ENCODE measurements at regions not wholly inside any gene's neighbourhood (a gene's known extent, or its start where the extent isn't known, plus 50 kb on each side); places are given as distances from the start of the nearest gene placed in this dataset.

DNA sequence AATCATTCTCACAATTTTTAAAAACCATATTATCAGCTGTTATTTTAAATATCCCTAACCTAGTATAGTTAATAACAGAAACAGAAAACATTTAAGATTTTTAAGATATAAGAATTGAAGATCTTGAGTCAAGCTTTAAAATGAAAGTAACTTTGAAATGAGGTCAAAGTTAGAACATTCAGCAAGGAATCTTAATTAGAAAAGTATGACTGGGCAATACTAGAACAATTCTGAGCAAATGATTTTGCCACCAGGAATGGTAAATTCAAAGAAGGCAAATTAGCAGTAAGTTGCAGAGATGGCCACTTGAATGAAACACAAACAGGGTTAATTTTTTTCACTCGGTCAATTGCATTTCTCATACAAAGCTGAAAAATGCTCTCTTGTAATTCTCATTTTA lies 117.9 kb downstream of the NXNL2 start:
- H3K27me3 ChIP-seq (ENCODE audit: control insufficient read depth, insufficient read depth, low read length), result no peaks in the 10 kb centered on the region
- H3K4me3 ChIP-seq (ENCODE audit: low read depth, low read length), result no peak overlapping the region
- DNase-seq (ENCODE audit: low read depth), result no peak
- no peaks in the 10 kb centered on the region for H3K36me3 ChIP-seq (ENCODE audit: control insufficient read depth, insufficient read depth, low read length)
- TF ChIP-seq, protein P1, sequence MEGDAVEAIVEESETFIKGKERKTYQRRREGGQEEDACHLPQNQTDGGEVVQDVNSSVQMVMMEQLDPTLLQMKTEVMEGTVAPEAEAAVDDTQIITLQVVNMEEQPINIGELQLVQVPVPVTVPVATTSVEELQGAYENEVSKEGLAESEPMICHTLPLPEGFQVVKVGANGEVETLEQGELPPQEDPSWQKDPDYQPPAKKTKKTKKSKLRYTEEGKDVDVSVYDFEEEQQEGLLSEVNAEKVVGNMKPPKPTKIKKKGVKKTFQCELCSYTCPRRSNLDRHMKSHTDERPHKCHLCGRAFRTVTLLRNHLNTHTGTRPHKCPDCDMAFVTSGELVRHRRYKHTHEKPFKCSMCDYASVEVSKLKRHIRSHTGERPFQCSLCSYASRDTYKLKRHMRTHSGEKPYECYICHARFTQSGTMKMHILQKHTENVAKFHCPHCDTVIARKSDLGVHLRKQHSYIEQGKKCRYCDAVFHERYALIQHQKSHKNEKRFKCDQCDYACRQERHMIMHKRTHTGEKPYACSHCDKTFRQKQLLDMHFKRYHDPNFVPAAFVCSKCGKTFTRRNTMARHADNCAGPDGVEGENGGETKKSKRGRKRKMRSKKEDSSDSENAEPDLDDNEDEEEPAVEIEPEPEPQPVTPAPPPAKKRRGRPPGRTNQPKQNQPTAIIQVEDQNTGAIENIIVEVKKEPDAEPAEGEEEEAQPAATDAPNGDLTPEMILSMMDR (IDR thresholded peaks at IDR 0.05; ENCODE audit: insufficient read depth, low read length, poor library complexity, severe bottlenecking), result no peak

DNA sequence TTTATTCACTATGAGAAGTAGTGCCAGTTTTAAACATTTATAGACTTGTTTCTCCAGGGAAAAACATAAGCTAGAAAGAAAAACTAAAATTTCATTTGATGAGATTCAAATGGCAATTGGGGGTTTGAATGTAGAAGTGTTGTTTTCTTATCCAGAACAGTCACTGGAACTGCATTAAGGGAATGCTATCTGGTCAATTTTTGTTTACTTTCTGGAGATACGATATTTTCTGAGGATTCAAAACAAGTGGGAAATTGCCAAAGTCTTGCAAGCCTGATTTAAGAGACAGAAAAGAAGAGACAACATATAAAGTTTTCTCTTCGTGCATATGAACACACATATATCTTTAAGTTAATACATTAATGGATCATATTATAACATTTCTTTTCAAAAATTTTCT lies 118.4 kb downstream of the NXNL2 start:
- DNase-seq (ENCODE audit: low read depth), result no peak
- Histone ChIP-seq H3K36me3 (ENCODE audit: control insufficient read depth, insufficient read depth, low read length) (no peaks in the 10 kb centered on the region), H3K27me3 (ENCODE audit: control insufficient read depth, insufficient read depth, low read length) (no peaks in the 10 kb centered on the region), H3K4me3 (ENCODE audit: low read depth, low read length) (no peak overlapping the region)
- TF ChIP-seq, protein P1 (IDR thresholded peaks at IDR 0.05; ENCODE audit: insufficient read depth, low read length, poor library complexity, severe bottlenecking), result no peak

DNA sequence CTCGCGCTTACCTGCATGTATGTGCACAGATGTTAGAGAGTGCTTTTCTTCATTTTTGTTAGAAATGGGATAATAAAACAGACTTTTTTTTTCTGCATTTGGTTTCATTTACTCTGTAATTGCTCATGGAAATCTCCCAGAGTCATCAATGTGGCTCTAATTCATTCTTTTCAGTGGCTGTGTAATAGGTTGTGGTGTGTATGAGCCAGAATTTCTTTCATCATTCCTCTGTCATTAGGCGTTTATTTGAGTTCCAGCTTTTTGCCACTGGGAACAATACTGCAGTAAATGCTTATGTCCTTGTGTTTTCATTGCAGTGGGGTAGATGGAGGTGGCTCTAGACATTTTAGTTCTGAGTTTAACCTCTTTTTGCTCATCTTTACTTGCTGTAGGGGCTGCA lies 118.9 kb downstream of the NXNL2 start:
- no peaks in the 10 kb centered on the region for H3K27me3 ChIP-seq (ENCODE audit: control insufficient read depth, insufficient read depth, low read length)
- no peak overlapping the region for H3K4me3 ChIP-seq (ENCODE audit: low read depth, low read length)
- DNase-seq (ENCODE audit: low read depth), result no peak
- TF ChIP-seq, protein P1 (IDR thresholded peaks at IDR 0.05; ENCODE audit: insufficient read depth, low read length, poor library complexity, severe bottlenecking), result no peak
- H3K36me3 ChIP-seq (ENCODE audit: control insufficient read depth, insufficient read depth, low read length), result no peaks in the 10 kb centered on the region

DNA sequence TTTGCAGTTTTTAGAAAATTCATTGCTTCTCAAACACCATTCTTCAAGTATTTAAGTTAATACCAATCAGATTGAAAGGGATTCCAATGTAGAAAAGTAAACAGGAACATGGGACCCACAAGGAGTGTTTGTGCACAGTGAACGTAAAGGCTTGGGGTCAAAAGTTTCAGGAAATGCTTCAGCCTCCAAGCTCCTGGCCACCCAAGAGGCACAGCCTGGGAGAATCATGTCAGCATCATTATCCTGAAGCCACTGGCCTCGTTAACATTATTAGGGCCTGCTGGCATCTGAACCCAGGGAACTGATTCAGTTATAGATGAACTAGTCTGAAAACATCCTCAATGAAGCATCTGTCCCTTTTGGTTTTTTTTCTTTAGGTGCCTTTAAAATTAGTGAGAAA lies 122.9 kb downstream of the NXNL2 start:
- no peak for DNase-seq (ENCODE audit: low read depth)
- Histone ChIP-seq H3K4me3 (ENCODE audit: low read depth, low read length) (no peak overlapping the region), H3K27me3 (ENCODE audit: control insufficient read depth, insufficient read depth, low read length) (no peaks in the 10 kb centered on the region), H3K36me3 (ENCODE audit: control insufficient read depth, insufficient read depth, low read length) (no peaks in the 10 kb centered on the region)
- TF ChIP-seq, protein P1 (IDR thresholded peaks at IDR 0.05; ENCODE audit: insufficient read depth, low read length, poor library complexity, severe bottlenecking), result no peak

DNA sequence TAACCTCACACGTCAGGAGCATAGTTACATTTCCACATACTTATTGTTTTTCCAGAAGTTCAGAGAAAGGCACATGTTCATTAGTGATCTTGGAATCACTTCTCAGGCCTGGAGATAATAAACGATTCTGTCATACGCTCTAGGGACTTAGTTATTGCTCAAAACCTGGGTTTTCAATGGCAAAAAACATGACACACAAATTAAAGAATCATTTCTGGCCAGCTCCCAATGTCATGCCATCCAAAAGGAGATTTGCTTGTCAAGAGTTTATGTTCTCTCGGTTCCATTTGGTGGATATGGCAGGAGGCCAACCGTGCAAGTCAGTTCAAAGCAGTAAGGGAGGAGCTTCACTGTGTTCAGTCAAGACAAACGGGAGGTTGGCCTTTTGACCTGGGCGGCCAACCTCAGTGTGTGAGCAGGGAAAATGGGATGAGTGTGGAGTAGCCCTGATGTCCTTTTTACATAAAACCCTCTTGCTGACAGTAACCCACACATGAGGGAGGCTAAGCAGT lies 123.4 kb downstream of the NXNL2 start:
- DNase-seq (ENCODE audit: low read depth), result no peak
- TF ChIP-seq, protein P1 (IDR thresholded peaks at IDR 0.05; ENCODE audit: insufficient read depth, low read length, poor library complexity, severe bottlenecking), result no peak
- Histone ChIP-seq H3K27me3 (ENCODE audit: control insufficient read depth, insufficient read depth, low read length) (no peaks in the 10 kb centered on the region), H3K4me3 (ENCODE audit: low read depth, low read length) (no peak overlapping the region), H3K36me3 (ENCODE audit: control insufficient read depth, insufficient read depth, low read length) (no peaks in the 10 kb centered on the region)

DNA sequence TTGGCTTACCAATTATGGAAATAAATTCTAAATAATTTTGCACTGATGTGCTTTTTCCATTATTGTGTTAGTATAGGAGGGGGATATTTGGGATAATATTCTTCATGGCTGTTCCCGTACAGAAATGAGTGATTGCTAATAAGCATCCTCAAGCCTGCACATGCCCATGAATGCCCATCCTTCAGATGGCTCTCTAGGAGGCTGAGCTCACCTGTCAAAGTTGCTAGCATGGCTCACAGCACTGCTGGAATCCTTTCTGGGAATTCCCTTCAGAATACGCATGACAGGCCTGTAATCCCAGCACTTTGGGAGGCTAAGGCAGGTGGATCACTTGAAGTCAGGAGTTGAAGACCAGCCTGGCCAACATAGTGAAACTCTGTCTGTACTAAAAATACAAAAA lies 124.1 kb downstream of the NXNL2 start:
- no peaks in the 10 kb centered on the region for H3K27me3 ChIP-seq (ENCODE audit: control insufficient read depth, insufficient read depth, low read length)
- H3K36me3 ChIP-seq (ENCODE audit: control insufficient read depth, insufficient read depth, low read length), result no peaks in the 10 kb centered on the region
- TF ChIP-seq, protein P1 (IDR thresholded peaks at IDR 0.05; ENCODE audit: insufficient read depth, low read length, poor library complexity, severe bottlenecking), result no peak
- no peak overlapping the region for H3K4me3 ChIP-seq (ENCODE audit: low read depth, low read length)
- DNase-seq (ENCODE audit: low read depth), result no peak
